GM10248 (cell line): ENCODE measurements at regions not wholly inside any gene's neighbourhood (a gene's known extent, or its start where the extent isn't known, plus 50 kb on each side); places are given as distances from the start of the nearest gene placed in this dataset.

Source experiments
- CTCF ChIA-PET: fragments of 300-600 bp; sonication (Branson Sonifier 250); formaldehyde crosslinking; extraction: SDS; loops from one replicate; lab custom pipeline; 2021; ENCODE audit warnings: antibody characterized with exemption; lab: Yijun Ruan, JAX
- POLR2A ChIA-PET: fragments of 350-650 bp; sonication (Branson Sonifier 250); formaldehyde crosslinking; extraction: SDS; loops from one replicate; lab custom pipeline; 2020; ENCODE audit warnings: antibody characterized with exemption; lab: Yijun Ruan, JAX
- DNase-seq: peaks from one replicate; pipeline ENCODE4 v3.0.0; 2012; ENCODE audit errors: extremely low spot score
- CTCF ChIP-seq: IDR thresholded peaks from 2 replicates; pipeline ENCODE4 v1.5.1; 2012; ENCODE audit warnings: mild to moderate bottlenecking, low read depth; ENCODE audit errors: extremely low read depth, missing control alignments, control extremely low read depth

- TF ChIP-seq CTCF, result no peak
- ChIA-PET POLR2A (no interaction called here), CTCF (no interaction called here)
- DNase-seq, result no peak
Observed at GRCh38 chr15:77685082-77685815, 52.5 kb upstream of the LINGO1 start.

DNA sequence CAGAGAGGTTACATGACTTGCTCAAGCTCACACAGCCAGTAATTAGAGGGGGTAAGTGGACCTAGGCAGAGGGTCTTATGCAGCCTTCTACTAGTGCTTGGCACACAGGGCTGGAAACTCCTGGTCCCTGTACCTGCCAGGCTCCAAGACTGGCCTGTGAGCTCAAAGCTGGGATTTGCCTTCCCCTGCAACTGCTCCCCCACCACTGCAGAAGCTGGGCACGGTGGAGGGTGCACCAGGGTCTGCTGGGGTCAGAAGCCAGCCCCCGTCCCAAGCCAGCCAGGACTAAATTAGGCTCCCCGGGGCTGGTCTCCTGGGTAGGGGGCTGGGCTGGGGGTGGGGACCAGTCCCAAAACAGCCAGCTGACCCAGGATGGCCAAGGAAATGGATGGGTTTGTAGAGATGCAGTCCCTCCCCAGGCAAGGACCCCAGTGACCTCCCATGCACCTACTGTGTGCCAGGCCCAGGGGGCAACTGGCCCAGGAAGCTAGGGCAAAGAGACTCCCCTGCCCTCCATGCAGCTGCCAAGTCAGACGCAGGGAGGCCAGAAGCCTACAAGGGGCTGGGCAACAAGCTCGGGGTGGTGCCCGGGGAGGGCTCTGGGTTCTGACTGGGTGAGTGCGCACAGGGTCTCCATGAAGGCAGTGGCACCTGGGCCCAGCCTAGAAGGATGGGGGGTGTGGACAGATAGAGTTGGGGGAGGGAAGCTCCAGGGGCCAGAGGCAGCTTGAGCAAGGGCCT lies 51.8 kb upstream of the LINGO1 start:
- ChIA-PET CTCF (no interaction called here), POLR2A (no interaction called here)
- TF ChIP-seq CTCF, result no peak
- DNase-seq, result no peak

DNA sequence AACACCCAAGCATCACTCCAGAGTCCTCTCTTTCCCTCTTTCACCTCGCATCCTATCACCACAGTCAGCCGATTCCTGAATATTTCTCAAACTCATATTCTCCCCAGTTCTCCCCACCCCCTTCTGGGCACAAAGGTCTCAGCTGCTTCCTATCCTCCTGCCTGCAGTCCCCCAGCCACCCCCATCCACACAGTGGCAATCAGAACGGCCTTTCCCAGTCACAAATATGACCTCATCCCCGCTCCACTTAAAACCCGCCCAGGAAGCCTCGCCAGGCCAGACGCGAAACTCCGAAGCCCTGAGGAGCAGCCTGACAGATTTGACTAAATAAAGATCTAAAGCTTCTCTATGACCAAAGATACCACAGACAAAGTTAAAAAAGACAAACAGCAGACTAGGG lies 49.9 kb upstream of the LINGO1 start:
- TF ChIP-seq CTCF, result no peak
- DNase-seq, result no peak
- POLR2A ChIA-PET, result no interaction called here
- CTCF ChIA-PET, result interaction anchor here (1.2 kb wide), 1 partner anchor 50 kb away, joined by 3 read pairs; the partner anchor contains the start of gene LINGO1
